H1 (cell line): ENCODE measurements at regions not wholly inside any gene's neighbourhood (a gene's known extent, or its start where the extent isn't known, plus 50 kb on each side); places are given as distances from the start of the nearest gene placed in this dataset.

ENCODE experiments used
- CREB1 ChIP-seq: IDR thresholded peaks from 2 replicates; pipeline ENCODE4 v1.6.1; 2012; ENCODE audit warnings: inconsistent platforms
- SAP30 ChIP-seq: fragments of 300-600 bp; sonication (generic); IDR thresholded peaks from 2 replicates; pipeline ENCODE4 v1.7.1; 2012; ENCODE audit warnings: low read length, moderate library complexity, mild to moderate bottlenecking, inconsistent platforms; ENCODE audit not compliant: insufficient read depth, insufficient replicate concordance
- SP1 ChIP-seq: IDR thresholded peaks from 2 replicates; pipeline ENCODE4 v1.6.1; 2011; ENCODE audit warnings: low read depth, low read length
- TAF7 ChIP-seq: optimal IDR thresholded peaks from 2 replicates; pipeline ENCODE3; 2011; ENCODE audit warnings: low read depth, mild to moderate bottlenecking, inconsistent platforms, low read length, moderate library complexity, borderline replicate concordance
- TBP ChIP-seq: IDR thresholded peaks from 2 replicates; pipeline ENCODE4 v1.6.1; 2011; ENCODE audit warnings: low read depth, low read length, improper control_type of control experiment
- TF ChIP-seq, protein P1 (sequence below): fragments of 300-600 bp; sonication (generic); IDR thresholded peaks from 2 replicates; pipeline ENCODE4 v1.7.1; 2012; ENCODE audit warnings: low read length, moderate library complexity, mild to moderate bottlenecking, inconsistent platforms; ENCODE audit not compliant: insufficient replicate concordance

GRCh38 chr5:125274938-125275724, 528.7 kb upstream of the ZNF608 start (continued):
- TF ChIP-seq, protein P1, sequence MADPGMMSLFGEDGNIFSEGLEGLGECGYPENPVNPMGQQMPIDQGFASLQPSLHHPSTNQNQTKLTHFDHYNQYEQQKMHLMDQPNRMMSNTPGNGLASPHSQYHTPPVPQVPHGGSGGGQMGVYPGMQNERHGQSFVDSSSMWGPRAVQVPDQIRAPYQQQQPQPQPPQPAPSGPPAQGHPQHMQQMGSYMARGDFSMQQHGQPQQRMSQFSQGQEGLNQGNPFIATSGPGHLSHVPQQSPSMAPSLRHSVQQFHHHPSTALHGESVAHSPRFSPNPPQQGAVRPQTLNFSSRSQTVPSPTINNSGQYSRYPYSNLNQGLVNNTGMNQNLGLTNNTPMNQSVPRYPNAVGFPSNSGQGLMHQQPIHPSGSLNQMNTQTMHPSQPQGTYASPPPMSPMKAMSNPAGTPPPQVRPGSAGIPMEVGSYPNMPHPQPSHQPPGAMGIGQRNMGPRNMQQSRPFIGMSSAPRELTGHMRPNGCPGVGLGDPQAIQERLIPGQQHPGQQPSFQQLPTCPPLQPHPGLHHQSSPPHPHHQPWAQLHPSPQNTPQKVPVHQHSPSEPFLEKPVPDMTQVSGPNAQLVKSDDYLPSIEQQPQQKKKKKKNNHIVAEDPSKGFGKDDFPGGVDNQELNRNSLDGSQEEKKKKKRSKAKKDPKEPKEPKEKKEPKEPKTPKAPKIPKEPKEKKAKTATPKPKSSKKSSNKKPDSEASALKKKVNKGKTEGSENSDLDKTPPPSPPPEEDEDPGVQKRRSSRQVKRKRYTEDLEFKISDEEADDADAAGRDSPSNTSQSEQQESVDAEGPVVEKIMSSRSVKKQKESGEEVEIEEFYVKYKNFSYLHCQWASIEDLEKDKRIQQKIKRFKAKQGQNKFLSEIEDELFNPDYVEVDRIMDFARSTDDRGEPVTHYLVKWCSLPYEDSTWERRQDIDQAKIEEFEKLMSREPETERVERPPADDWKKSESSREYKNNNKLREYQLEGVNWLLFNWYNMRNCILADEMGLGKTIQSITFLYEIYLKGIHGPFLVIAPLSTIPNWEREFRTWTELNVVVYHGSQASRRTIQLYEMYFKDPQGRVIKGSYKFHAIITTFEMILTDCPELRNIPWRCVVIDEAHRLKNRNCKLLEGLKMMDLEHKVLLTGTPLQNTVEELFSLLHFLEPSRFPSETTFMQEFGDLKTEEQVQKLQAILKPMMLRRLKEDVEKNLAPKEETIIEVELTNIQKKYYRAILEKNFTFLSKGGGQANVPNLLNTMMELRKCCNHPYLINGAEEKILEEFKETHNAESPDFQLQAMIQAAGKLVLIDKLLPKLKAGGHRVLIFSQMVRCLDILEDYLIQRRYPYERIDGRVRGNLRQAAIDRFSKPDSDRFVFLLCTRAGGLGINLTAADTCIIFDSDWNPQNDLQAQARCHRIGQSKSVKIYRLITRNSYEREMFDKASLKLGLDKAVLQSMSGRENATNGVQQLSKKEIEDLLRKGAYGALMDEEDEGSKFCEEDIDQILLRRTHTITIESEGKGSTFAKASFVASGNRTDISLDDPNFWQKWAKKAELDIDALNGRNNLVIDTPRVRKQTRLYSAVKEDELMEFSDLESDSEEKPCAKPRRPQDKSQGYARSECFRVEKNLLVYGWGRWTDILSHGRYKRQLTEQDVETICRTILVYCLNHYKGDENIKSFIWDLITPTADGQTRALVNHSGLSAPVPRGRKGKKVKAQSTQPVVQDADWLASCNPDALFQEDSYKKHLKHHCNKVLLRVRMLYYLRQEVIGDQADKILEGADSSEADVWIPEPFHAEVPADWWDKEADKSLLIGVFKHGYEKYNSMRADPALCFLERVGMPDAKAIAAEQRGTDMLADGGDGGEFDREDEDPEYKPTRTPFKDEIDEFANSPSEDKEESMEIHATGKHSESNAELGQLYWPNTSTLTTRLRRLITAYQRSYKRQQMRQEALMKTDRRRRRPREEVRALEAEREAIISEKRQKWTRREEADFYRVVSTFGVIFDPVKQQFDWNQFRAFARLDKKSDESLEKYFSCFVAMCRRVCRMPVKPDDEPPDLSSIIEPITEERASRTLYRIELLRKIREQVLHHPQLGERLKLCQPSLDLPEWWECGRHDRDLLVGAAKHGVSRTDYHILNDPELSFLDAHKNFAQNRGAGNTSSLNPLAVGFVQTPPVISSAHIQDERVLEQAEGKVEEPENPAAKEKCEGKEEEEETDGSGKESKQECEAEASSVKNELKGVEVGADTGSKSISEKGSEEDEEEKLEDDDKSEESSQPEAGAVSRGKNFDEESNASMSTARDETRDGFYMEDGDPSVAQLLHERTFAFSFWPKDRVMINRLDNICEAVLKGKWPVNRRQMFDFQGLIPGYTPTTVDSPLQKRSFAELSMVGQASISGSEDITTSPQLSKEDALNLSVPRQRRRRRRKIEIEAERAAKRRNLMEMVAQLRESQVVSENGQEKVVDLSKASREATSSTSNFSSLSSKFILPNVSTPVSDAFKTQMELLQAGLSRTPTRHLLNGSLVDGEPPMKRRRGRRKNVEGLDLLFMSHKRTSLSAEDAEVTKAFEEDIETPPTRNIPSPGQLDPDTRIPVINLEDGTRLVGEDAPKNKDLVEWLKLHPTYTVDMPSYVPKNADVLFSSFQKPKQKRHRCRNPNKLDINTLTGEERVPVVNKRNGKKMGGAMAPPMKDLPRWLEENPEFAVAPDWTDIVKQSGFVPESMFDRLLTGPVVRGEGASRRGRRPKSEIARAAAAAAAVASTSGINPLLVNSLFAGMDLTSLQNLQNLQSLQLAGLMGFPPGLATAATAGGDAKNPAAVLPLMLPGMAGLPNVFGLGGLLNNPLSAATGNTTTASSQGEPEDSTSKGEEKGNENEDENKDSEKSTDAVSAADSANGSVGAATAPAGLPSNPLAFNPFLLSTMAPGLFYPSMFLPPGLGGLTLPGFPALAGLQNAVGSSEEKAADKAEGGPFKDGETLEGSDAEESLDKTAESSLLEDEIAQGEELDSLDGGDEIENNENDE: no peak
- TF ChIP-seq TAF7 (no peak), TBP (no peak), SAP30 (no peak), CREB1 (no peak), SP1 (no peak)
- TF ChIP-seq, all 59 proteins: peak for 0
